ENCODE measurements at regions not wholly inside any gene's neighbourhood (a gene's known extent, or its start where the extent isn't known, plus 50 kb on each side); places are given as distances from the start of the nearest gene placed in this dataset.

GRCh38 chr3:177776661-177777101, 579.4 kb upstream of the TBL1XR1 start:
- Histone ChIP-seq H3K9me3 (ENCODE audit: control insufficient read depth, insufficient read depth, low read length) (no peaks in the 10 kb centered on the region), H3K36me3 (ENCODE audit: control insufficient read depth, insufficient read depth, low read length) (no peaks in the 10 kb centered on the region), H3K4me1 (ENCODE audit: control insufficient read depth, insufficient read depth, low read length) (no peaks in the 10 kb centered on the region), H3K27me3 (ENCODE audit: control insufficient read depth, insufficient read depth, low read length) (no peaks in the 10 kb centered on the region), H3K4me3 (ENCODE audit: low read depth, low read length) (no peak overlapping the region), H3K27ac (ENCODE audit: low read depth, low read length) (no peak overlapping the region)
- peak in 2 of 6 donors; percentile 42 to 57 for DNase-seq (ENCODE audit: low read depth in 4 of 6, low spot score in 6 of 6)
- 46% methylated on average over 2 of the region's 6 CpGs for WGBS (ENCODE audit: insufficient coverage)

- Histone ChIP-seq H3K4me3 (ENCODE audit: low read depth, low read length) (no peak overlapping the region), H3K27ac (ENCODE audit: low read depth, low read length) (no peak overlapping the region), H3K9me3 (ENCODE audit: control insufficient read depth, insufficient read depth, low read length) (no peaks in the 10 kb centered on the region), H3K27me3 (ENCODE audit: control insufficient read depth, insufficient read depth, low read length) (no peaks in the 10 kb centered on the region), H3K4me1 (ENCODE audit: control insufficient read depth, insufficient read depth, low read length) (no peaks in the 10 kb centered on the region), H3K36me3 (ENCODE audit: control insufficient read depth, insufficient read depth, low read length) (no peaks in the 10 kb centered on the region)
- 69% methylated on average over 1 of the region's 1 CpG for WGBS (ENCODE audit: insufficient coverage)
- peak in 2 of 6 donors; percentile 41 to 44 for DNase-seq (ENCODE audit: low read depth in 4 of 6, low spot score in 6 of 6)
These were observed 580.4 kb upstream of the TBL1XR1 start for GRCh38 chr3:177777699-177778098.

- Histone ChIP-seq H3K36me3 (ENCODE audit: control insufficient read depth, insufficient read depth, low read length) (no peaks in the 10 kb centered on the region), H3K27ac (ENCODE audit: low read depth, low read length) (no peak overlapping the region), H3K27me3 (ENCODE audit: control insufficient read depth, insufficient read depth, low read length) (no peaks in the 10 kb centered on the region), H3K4me1 (ENCODE audit: control insufficient read depth, insufficient read depth, low read length) (no peaks in the 10 kb centered on the region), H3K9me3 (ENCODE audit: control insufficient read depth, insufficient read depth, low read length) (no peaks in the 10 kb centered on the region), H3K4me3 (ENCODE audit: low read depth, low read length) (no peak overlapping the region)
- WGBS (ENCODE audit: insufficient coverage) = no CpG with 5 or more reads among the region's 1 CpG
- DNase-seq (ENCODE audit: low read depth in 4 of 6, low spot score in 6 of 6) = no peak
These were observed 581.4 kb upstream of the TBL1XR1 start for GRCh38 chr3:177778633-177779032.

GRCh38 chr3:177781686-177782161, 584.4 kb upstream of the TBL1XR1 start:
- Histone ChIP-seq H3K27me3 (ENCODE audit: control insufficient read depth, insufficient read depth, low read length) (no peaks in the 10 kb centered on the region), H3K36me3 (ENCODE audit: control insufficient read depth, insufficient read depth, low read length) (no peaks in the 10 kb centered on the region), H3K4me1 (ENCODE audit: control insufficient read depth, insufficient read depth, low read length) (no peaks in the 10 kb centered on the region), H3K9me3 (ENCODE audit: control insufficient read depth, insufficient read depth, low read length) (no peaks in the 10 kb centered on the region), H3K4me3 (ENCODE audit: low read depth, low read length) (no peak overlapping the region), H3K27ac (ENCODE audit: low read depth, low read length) (peak overlapping the region; percentile 70)
- peak in 2 of 6 donors; percentile 12 to 83 for DNase-seq (ENCODE audit: low read depth in 4 of 6, low spot score in 6 of 6)
- WGBS (ENCODE audit: insufficient coverage) = 58% methylated on average over 3 of the region's 3 CpGs

- Histone ChIP-seq H3K27ac (ENCODE audit: low read depth, low read length) (no peak overlapping the region), H3K9me3 (ENCODE audit: control insufficient read depth, insufficient read depth, low read length) (no peaks in the 10 kb centered on the region), H3K27me3 (ENCODE audit: control insufficient read depth, insufficient read depth, low read length) (no peaks in the 10 kb centered on the region), H3K4me1 (ENCODE audit: control insufficient read depth, insufficient read depth, low read length) (no peaks in the 10 kb centered on the region), H3K36me3 (ENCODE audit: control insufficient read depth, insufficient read depth, low read length) (no peaks in the 10 kb centered on the region), H3K4me3 (ENCODE audit: low read depth, low read length) (no peak overlapping the region)
- no CpG with 5 or more reads among the region's 2 CpGs for WGBS (ENCODE audit: insufficient coverage)
- DNase-seq (ENCODE audit: low read depth in 4 of 6, low spot score in 6 of 6) = no peak
These were observed 586.1 kb upstream of the TBL1XR1 start for GRCh38 chr3:177783338-177783737.

GRCh38 chr3:177783767-177784166, 586.5 kb upstream of the TBL1XR1 start:
- H3K27ac ChIP-seq (ENCODE audit: low read depth, low read length) = no peak overlapping the region
- no peaks in the 10 kb centered on the region for H3K9me3 ChIP-seq (ENCODE audit: control insufficient read depth, insufficient read depth, low read length)

GRCh38 chr3:177787279-177788041, 590.2 kb upstream of the TBL1XR1 start:
- Histone ChIP-seq H3K27ac (ENCODE audit: low read depth, low read length) (no peak overlapping the region), H3K27me3 (ENCODE audit: control insufficient read depth, insufficient read depth, low read length) (no peaks in the 10 kb centered on the region), H3K4me1 (ENCODE audit: control insufficient read depth, insufficient read depth, low read length) (no peaks in the 10 kb centered on the region), H3K4me3 (ENCODE audit: low read depth, low read length) (no peak overlapping the region), H3K36me3 (ENCODE audit: control insufficient read depth, insufficient read depth, low read length) (no peaks in the 10 kb centered on the region), H3K9me3 (ENCODE audit: control insufficient read depth, insufficient read depth, low read length) (no peaks in the 10 kb centered on the region)
- WGBS (ENCODE audit: insufficient coverage) = 50% methylated on average over 1 of the region's 5 CpGs
- DNase-seq (ENCODE audit: low read depth in 4 of 6, low spot score in 6 of 6) = no peak

More at GRCh38 chr3:177783767-177784166, 586.5 kb upstream of the TBL1XR1 start:
- H3K36me3 ChIP-seq (ENCODE audit: control insufficient read depth, insufficient read depth, low read length) = no peaks in the 10 kb centered on the region
- no CpG with 5 or more reads among the region's 5 CpGs for WGBS (ENCODE audit: insufficient coverage)
- no peak for DNase-seq (ENCODE audit: low read depth in 4 of 6, low spot score in 6 of 6)
- H3K27me3 ChIP-seq (ENCODE audit: control insufficient read depth, insufficient read depth, low read length) = no peaks in the 10 kb centered on the region
- no peaks in the 10 kb centered on the region for H3K4me1 ChIP-seq (ENCODE audit: control insufficient read depth, insufficient read depth, low read length)
- H3K4me3 ChIP-seq (ENCODE audit: low read depth, low read length) = no peak overlapping the region

- Histone ChIP-seq H3K36me3 (ENCODE audit: control insufficient read depth, insufficient read depth, low read length) (no peaks in the 10 kb centered on the region), H3K27ac (ENCODE audit: low read depth, low read length) (no peak overlapping the region), H3K27me3 (ENCODE audit: control insufficient read depth, insufficient read depth, low read length) (no peaks in the 10 kb centered on the region), H3K4me1 (ENCODE audit: control insufficient read depth, insufficient read depth, low read length) (no peaks in the 10 kb centered on the region), H3K4me3 (ENCODE audit: low read depth, low read length) (no peak overlapping the region), H3K9me3 (ENCODE audit: control insufficient read depth, insufficient read depth, low read length) (no peaks in the 10 kb centered on the region)
- no peak for DNase-seq (ENCODE audit: low read depth in 4 of 6, low spot score in 6 of 6)
- WGBS (ENCODE audit: insufficient coverage) = no CpG with 5 or more reads among the region's 2 CpGs
These were observed 592.2 kb upstream of the TBL1XR1 start for GRCh38 chr3:177789500-177789899.

GRCh38 chr3:177792311-177793030, 595.2 kb upstream of the TBL1XR1 start:
- Histone ChIP-seq H3K9me3 (ENCODE audit: control insufficient read depth, insufficient read depth, low read length) (no peaks in the 10 kb centered on the region), H3K36me3 (ENCODE audit: control insufficient read depth, insufficient read depth, low read length) (no peaks in the 10 kb centered on the region), H3K27me3 (ENCODE audit: control insufficient read depth, insufficient read depth, low read length) (no peaks in the 10 kb centered on the region), H3K27ac (ENCODE audit: low read depth, low read length) (no peak overlapping the region), H3K4me3 (ENCODE audit: low read depth, low read length) (no peak overlapping the region), H3K4me1 (ENCODE audit: control insufficient read depth, insufficient read depth, low read length) (no peaks in the 10 kb centered on the region)
- no CpG with 5 or more reads among the region's 6 CpGs for WGBS (ENCODE audit: insufficient coverage)
- peak in 1 of 6 donors; percentile 41 for DNase-seq (ENCODE audit: low read depth in 4 of 6, low spot score in 6 of 6)
